H1 (cell line): ENCODE measurements at regions not wholly inside any gene's neighbourhood (a gene's known extent, or its start where the extent isn't known, plus 50 kb on each side); places are given as distances from the start of the nearest gene placed in this dataset.

Source experiments
- CTCF ChIA-PET: fragments of 300-600 bp; sonication (Branson Sonifier 250); formaldehyde crosslinking; loops from one replicate; lab custom pipeline; 2021; ENCODE audit not compliant: partially characterized antibody; lab: Charles Lee
- POLR2A ChIA-PET: fragments of 300-600 bp; sonication (Branson Sonifier 250); formaldehyde crosslinking; loops from one replicate; lab custom pipeline; 2021; ENCODE audit warnings: inconsistent platforms; ENCODE audit not compliant: partially characterized antibody; lab: Charles Lee
- DNase-seq, 2 experiments: peaks; one replicate each; pipeline versions ENCODE4 v3.0.0 to v3.0.0-alpha.2; 2010 to 2022; ENCODE audit warnings: low spot score in 2 of 2, low read depth in 1 of 2, mixed read lengths in 1 of 2
- FAIRE-seq: peaks from 2 replicates; lab custom pipeline; 2011; peaks lifted over from hg19 to GRCh38; lab: Jason Lieb, UNC
- H2AFZ ChIP-seq: 2 replicates; pipeline ENCODE4 v1.8.1; 2012; ENCODE audit warnings: low read length, inconsistent platforms
- H2AK5ac ChIP-seq: 2 replicates; pipeline ENCODE4 v1.6.1; 2013; ENCODE audit warnings: low read depth, low read length
- H2BK120ac ChIP-seq: replicated peaks from 2 replicates; pipeline ENCODE3; 2013; ENCODE audit warnings: low read depth, low read length, inconsistent platforms
- H2BK12ac ChIP-seq: 2 replicates; pipeline ENCODE4 v1.6.1; 2013; ENCODE audit warnings: low read depth, low read length
- H2BK15ac ChIP-seq: 2 replicates; pipeline ENCODE4 v1.6.1; 2013; ENCODE audit warnings: low read length
- H2BK20ac ChIP-seq: 2 replicates; pipeline ENCODE4 v1.6.1; 2013; ENCODE audit warnings: low read length
- H2BK5ac ChIP-seq: 2 replicates; pipeline ENCODE4 v1.6.1; 2013; ENCODE audit warnings: low read depth, low read length
- H3K14ac ChIP-seq: 2 replicates; pipeline ENCODE4 v1.6.1; 2013; ENCODE audit warnings: inconsistent platforms; ENCODE audit not compliant: insufficient read length
- H3K18ac ChIP-seq: 2 replicates; pipeline ENCODE4 v1.6.1; 2013; ENCODE audit warnings: low read length; ENCODE audit errors: extremely low read depth
- H3K23ac ChIP-seq: 2 replicates; pipeline ENCODE4 v1.6.1; 2013; ENCODE audit warnings: inconsistent platforms; ENCODE audit not compliant: insufficient read length
- H3K23me2 ChIP-seq: 2 replicates; pipeline ENCODE4 v1.6.1; 2013; ENCODE audit warnings: low read depth, low read length
- H3K27ac ChIP-seq: 2 replicates; pipeline ENCODE4 v1.6.1; 2011; ENCODE audit warnings: low read depth, low read length, inconsistent platforms
- H3K27me3 ChIP-seq, 4 experiments: replicated peaks in 1 of 4; 1 replicate in 1 of 4; 2 replicates in 3 of 4; pipeline versions ENCODE4 v1.6.1 to v1.8.1; 2011 to 2013; ENCODE audit warnings: low read length in 3 of 4, mild to moderate bottlenecking in 3 of 4, inconsistent platforms in 2 of 4, mixed read lengths in 2 of 4, moderate library complexity in 1 of 4; ENCODE audit not compliant: control insufficient read depth in 3 of 4, insufficient read depth in 3 of 4; ENCODE audit errors: extremely low read depth in 1 of 4
- H3K36me3 ChIP-seq, 4 experiments: 2 replicates each; pipeline versions ENCODE4 v1.6.1 to v1.8.1; 2011 to 2013; ENCODE audit warnings: mild to moderate bottlenecking in 4 of 4, low read length in 3 of 4, moderate library complexity in 2 of 4, control low read depth in 1 of 4, inconsistent platforms in 1 of 4; ENCODE audit not compliant: insufficient read depth in 4 of 4, control insufficient read depth in 2 of 4
- H3K4ac ChIP-seq: replicated peaks from 2 replicates; pipeline ENCODE3; 2013; ENCODE audit warnings: low read length, low read depth, mixed read lengths, inconsistent platforms; ENCODE audit not compliant: insufficient read length
- H3K4me1 ChIP-seq, 4 experiments: replicated peaks in 1 of 4; 1 replicate in 1 of 4; 2 replicates in 3 of 4; pipeline versions ENCODE4 v1.6.1 to v1.8.1; 2011 to 2013; ENCODE audit warnings: low read length in 3 of 4, inconsistent platforms in 2 of 4, mixed read lengths in 1 of 4; ENCODE audit not compliant: insufficient read depth in 4 of 4, control insufficient read depth in 3 of 4
- H3K4me2 ChIP-seq, 2 experiments: 2 replicates each; pipeline versions ENCODE4 v1.6.1 to v1.8.1; 2011 to 2013; ENCODE audit warnings: low read depth in 2 of 2, low read length in 2 of 2, control low read depth in 1 of 2, inconsistent platforms in 1 of 2, mild to moderate bottlenecking in 1 of 2; ENCODE audit not compliant: insufficient read depth in 1 of 2
- H3K4me3 ChIP-seq, 4 experiments: fragments of 200-600, 300-600 bp in 1 of 4; sonication (generic), shearing (Covaris generic), sonication (Bioruptor Twin) in 1 of 4; 2 replicates each; pipeline versions ENCODE4 v1.5.1 to v1.8.1; 2011 to 2016; ENCODE audit warnings: low read length in 4 of 4, low read depth in 3 of 4, control low read depth in 2 of 4, inconsistent platforms in 2 of 4, mild to moderate bottlenecking in 2 of 4, mixed read lengths in 1 of 4, moderate library complexity in 1 of 4; ENCODE audit not compliant: insufficient read depth in 2 of 4; ENCODE audit errors: extremely low read depth in 1 of 4
- H3K56ac ChIP-seq: replicated peaks from 2 replicates; pipeline ENCODE3; 2013; ENCODE audit warnings: low read depth, mild to moderate bottlenecking, mixed read lengths, low read length, inconsistent platforms; ENCODE audit not compliant: insufficient read length
- H3K79me1 ChIP-seq: 2 replicates; pipeline ENCODE4 v1.6.1; 2013; ENCODE audit warnings: low read depth, low read length, control low read depth
- H3K79me2 ChIP-seq, 2 experiments: 2 replicates each; pipeline versions ENCODE4 v1.6.1 to v1.8.1; 2012 to 2013; ENCODE audit warnings: low read length in 2 of 2, mild to moderate bottlenecking in 2 of 2, inconsistent platforms in 1 of 2; ENCODE audit not compliant: insufficient read depth in 2 of 2, control insufficient read depth in 1 of 2
- H3K9ac ChIP-seq, 4 experiments: replicated peaks in 1 of 4; 1 replicate in 1 of 4; 2 replicates in 3 of 4; pipeline versions ENCODE4 v1.6.1 to v1.8.1; 2011 to 2013; ENCODE audit warnings: low read depth in 3 of 4, low read length in 3 of 4, control low read depth in 2 of 4, mild to moderate bottlenecking in 2 of 4, moderate library complexity in 2 of 4, inconsistent platforms in 1 of 4; ENCODE audit errors: extremely low read depth in 1 of 4
- H3K9me3 ChIP-seq, 2 experiments: 2 replicates each; pipeline versions ENCODE4 v1.6.1 to v1.8.1; 2012 to 2013; ENCODE audit warnings: mild to moderate bottlenecking in 2 of 2, moderate library complexity in 2 of 2, control low read depth in 1 of 2, inconsistent platforms in 1 of 2, low read depth in 1 of 2, low read length in 1 of 2, mixed read lengths in 1 of 2; ENCODE audit not compliant: insufficient read depth in 2 of 2
- H4K20me1 ChIP-seq, 2 experiments: replicated peaks in 1 of 2; 2 replicates each; pipeline versions ENCODE3 to v1.8.1; 2011 to 2013; ENCODE audit warnings: inconsistent platforms in 2 of 2, low read length in 2 of 2, mild to moderate bottlenecking in 1 of 2; ENCODE audit not compliant: insufficient read depth in 2 of 2, control insufficient read depth in 1 of 2
- H4K5ac ChIP-seq: 2 replicates; pipeline ENCODE4 v1.6.1; 2013; ENCODE audit warnings: low read length, low read depth, mixed read lengths, inconsistent platforms; ENCODE audit not compliant: insufficient read length
- H4K8ac ChIP-seq: 2 replicates; pipeline ENCODE4 v1.8.0; 2013; ENCODE audit warnings: mild to moderate bottlenecking, moderate library complexity, low read length, inconsistent platforms; ENCODE audit not compliant: insufficient read depth; ENCODE audit errors: extremely low read depth
- H4K91ac ChIP-seq: replicated peaks from 2 replicates; pipeline ENCODE3; 2013; ENCODE audit warnings: low read length, mixed read lengths, inconsistent platforms; ENCODE audit not compliant: insufficient read length
- CTBP2 ChIP-seq: IDR thresholded peaks from 2 replicates; pipeline ENCODE4 v1.7.0; 2011; ENCODE audit warnings: borderline replicate concordance, mild to moderate bottlenecking, moderate library complexity, mixed read lengths, low read length; ENCODE audit not compliant: insufficient read depth, insufficient read length
- NANOG ChIP-seq: IDR thresholded peaks from 2 replicates; pipeline ENCODE4 v1.6.1; 2011; ENCODE audit warnings: low read length, low read depth, mild to moderate bottlenecking, inconsistent platforms; ENCODE audit not compliant: insufficient read depth, poor library complexity, severe bottlenecking
- NRF1 ChIP-seq: IDR thresholded peaks from 2 replicates; pipeline ENCODE4 v1.6.1; 2011; ENCODE audit warnings: mild to moderate bottlenecking, low read depth, low read length, improper control_type of control experiment
- POU5F1 ChIP-seq: IDR thresholded peaks from 2 replicates; pipeline ENCODE4 v1.6.1; 2011; ENCODE audit warnings: low read depth, mild to moderate bottlenecking, low read length, moderate library complexity
- RAD21 ChIP-seq, 2 experiments: IDR thresholded peaks in 1 of 2; conservative IDR thresholded peaks in 1 of 2; 2 replicates each; pipeline ENCODE4 v1.6.1; 2011; ENCODE audit warnings: low read depth in 2 of 2, low read length in 2 of 2, improper control_type of control experiment in 1 of 2, inconsistent platforms in 1 of 2, mild to moderate bottlenecking in 1 of 2, moderate library complexity in 1 of 2
- RFX5 ChIP-seq: IDR thresholded peaks from 2 replicates; pipeline ENCODE4 v1.6.1; 2011; ENCODE audit warnings: low read depth, low read length, improper control_type of control experiment, borderline replicate concordance
- RNF2 ChIP-seq: fragments of 200-900, 300-1000 bp; sonication (generic); IDR thresholded peaks from 2 replicates; pipeline ENCODE4 v1.7.1; 2016; ENCODE audit warnings: borderline replicate concordance, low read depth, mild to moderate bottlenecking, antibody characterized with exemption, low read length; ENCODE audit not compliant: poor library complexity, severe bottlenecking; ENCODE audit errors: missing control alignments
- SP1 ChIP-seq: IDR thresholded peaks from 2 replicates; pipeline ENCODE4 v1.6.1; 2011; ENCODE audit warnings: low read depth, low read length
- SP2 ChIP-seq: IDR thresholded peaks from 2 replicates; pipeline ENCODE4 v1.6.1; 2012; ENCODE audit warnings: mild to moderate bottlenecking, low read length, inconsistent platforms
- SP4 ChIP-seq: IDR thresholded peaks from 2 replicates; pipeline ENCODE4 v1.6.1; 2012; ENCODE audit warnings: low read length, inconsistent platforms
- TCF12 ChIP-seq: IDR thresholded peaks from 2 replicates; pipeline ENCODE4 v1.6.1; 2011; ENCODE audit warnings: low read depth, mild to moderate bottlenecking, low read length
- YY1 ChIP-seq: IDR thresholded peaks from 2 replicates; pipeline ENCODE4 v1.6.1; 2011; ENCODE audit warnings: low read depth, mild to moderate bottlenecking, low read length
- WGBS, 2 experiments: shearing (Covaris generic) in 1 of 2; methylation state at CpG; one replicate each; pipeline versions ENCODE4 v1.1.6 to v1.1.7; 2013 to 2015; ENCODE audit warnings: low lambda C conversion rate in 2 of 2, mixed read lengths in 2 of 2, inconsistent platforms in 1 of 2, low coverage in 1 of 2, missing lambda C conversion rate in 1 of 2; ENCODE audit not compliant: insufficient replicate concordance in 2 of 2, insufficient coverage in 1 of 2, insufficient read length in 1 of 2; ENCODE audit errors: extremely low coverage in 1 of 2, missing lambda C conversion rate in 1 of 2; 5-methylcytosine and 5-hydroxymethylcytosine counted together

DNA sequence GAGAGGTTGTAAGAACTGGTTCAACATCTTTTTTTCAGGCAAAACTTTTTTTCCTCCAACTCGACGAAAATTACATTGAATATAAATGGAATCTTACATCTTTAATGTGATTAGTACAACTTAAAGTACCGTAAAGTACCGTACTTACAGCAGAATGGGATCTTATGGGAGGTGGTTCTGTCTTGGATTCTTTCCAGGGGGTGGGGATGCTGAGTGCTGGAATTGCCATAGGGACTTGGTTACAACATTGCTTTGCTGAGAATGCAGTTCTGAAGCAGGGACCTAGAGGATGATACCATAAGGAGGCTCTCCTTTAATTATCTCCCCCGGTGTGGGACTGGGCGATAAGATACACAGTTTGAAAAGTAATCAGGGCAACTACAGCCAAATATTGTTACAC, 186.4 kb downstream of the KLF5 start:
- no peak overlapping the region for H3K14ac ChIP-seq
- POLR2A ChIA-PET, result no interaction called here

More for the DNA sequence above, 186.4 kb downstream of the KLF5 start:
- H3K4ac ChIP-seq, result no peak overlapping the region
- no peaks in the 10 kb centered on the region for H3K36me3 ChIP-seq
- peaks cover 0 to 3% (median under 1%) of the 10 kb centered on the region in 4 experiments; a peak in 3 of 7 replicates for H3K4me1 ChIP-seq
- H2BK15ac ChIP-seq, result no peak overlapping the region
- 97% methylated on average over 6 of the region's 6 CpGs; no CpG with 5 or more reads in 1 of the 2 experiments for WGBS, 2 experiments
- H2BK12ac ChIP-seq, result no peak overlapping the region
- no peak overlapping the region for H3K56ac ChIP-seq
- H3K79me2 ChIP-seq, result no peaks in the 10 kb centered on the region
- no peak overlapping the region for H2BK120ac ChIP-seq
- no peak overlapping the region for H3K27ac ChIP-seq
- no peaks in the 10 kb centered on the region for H3K79me1 ChIP-seq
- no peaks in the 10 kb centered on the region for H3K27me3 ChIP-seq
- no peak overlapping the region for H2AK5ac ChIP-seq
- H2BK5ac ChIP-seq, result no peak overlapping the region
- H3K23me2 ChIP-seq, result no peaks in the 10 kb centered on the region; the same call in 1 of the 2 replicates
- H2AFZ ChIP-seq, result no peak overlapping the region
- H3K4me3 ChIP-seq, result no peak overlapping the region
- DNase-seq (no peak), FAIRE-seq (no peak)
- H4K91ac ChIP-seq, result no peak overlapping the region
- no peak overlapping the region for H3K18ac ChIP-seq
- H3K23ac ChIP-seq, result no peak overlapping the region
- no peaks in the 10 kb centered on the region for H3K9me3 ChIP-seq
- H4K5ac ChIP-seq, result no peak overlapping the region
- H3K9ac ChIP-seq, result no peak overlapping the region
- no peaks in the 10 kb centered on the region for H4K20me1 ChIP-seq
- H4K8ac ChIP-seq, result no peak overlapping the region
- no peak overlapping the region for H2BK20ac ChIP-seq
- CTCF ChIA-PET, result no interaction called here
- no peak overlapping the region for H3K4me2 ChIP-seq
- TF ChIP-seq RAD21 (IDR thresholded peaks at IDR 0.05 in 1 of 2, conservative IDR thresholded peaks at IDR 0.05 in 1 of 2; ENCODE audit: low read depth in 2 of 2, low read length in 2 of 2) (no peak), POU5F1 (no peak), RNF2 (no peak), SP4 (no peak), TCF12 (no peak), NRF1 (no peak), NANOG (no peak), RFX5 (no peak), SP2 (no peak), SP1 (no peak), YY1 (no peak), CTBP2 (no peak)
- TF ChIP-seq, all 59 proteins: peak for 0
